ENCODE measurements at regions not wholly inside any gene's neighbourhood (a gene's known extent, or its start where the extent isn't known, plus 50 kb on each side); places are given as distances from the start of the nearest gene placed in this dataset.

GRCh38 chr14:100649173-100649519, 61.9 kb upstream of the BEGAIN start:
- Histone ChIP-seq H3K4me1 (ENCODE audit: control insufficient read depth, insufficient read depth, low read length) (no peaks in the 10 kb centered on the region), H3K4me3 (ENCODE audit: low read length) (no peak overlapping the region), H3K9me3 (ENCODE audit: control insufficient read depth, low read length) (no peaks in the 10 kb centered on the region), H3K27ac (ENCODE audit: low read length) (no peak overlapping the region), H3K27me3 (ENCODE audit: control insufficient read depth, insufficient read depth) (no peaks in the 10 kb centered on the region)
- intact Hi-C loops (cut with DNase I) = loop anchor here in 3 of 4 donors (5.0 to 10.0 kb wide), 3 partner anchors 264 to 978 kb away; no protein-coding TSS in a partner anchor
- DNase-seq (no peak), ATAC-seq (no peak)
- WGBS = 49% methylated on average over 1 of the region's 1 CpG

DNA sequence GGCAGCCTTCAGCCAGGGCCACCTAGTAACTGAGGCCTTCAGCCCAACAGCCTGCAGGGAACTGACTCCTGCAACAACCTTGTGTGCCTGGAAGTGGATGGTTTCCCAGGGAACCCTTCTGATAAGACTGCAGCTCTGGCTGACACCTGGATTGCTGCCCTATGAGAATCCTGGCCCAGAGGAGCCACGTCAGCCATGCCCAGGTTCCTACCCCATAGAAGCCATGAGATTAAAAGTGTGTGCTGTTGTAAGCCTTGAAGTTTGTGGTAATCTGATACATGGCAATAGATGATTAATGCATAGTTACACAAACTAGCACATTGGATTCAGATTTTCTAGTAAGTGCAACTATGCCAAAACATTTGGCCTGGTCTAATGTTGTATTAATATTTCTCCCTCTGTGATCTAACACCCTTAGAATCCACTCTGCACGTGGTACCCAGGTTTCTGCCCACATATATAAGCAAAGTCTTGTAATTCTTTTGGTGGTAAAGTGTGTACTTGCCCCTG, 64.8 kb upstream of the BEGAIN start:
- ATAC-seq (no peak), DNase-seq (no peak)
- H3K9me3 ChIP-seq (ENCODE audit: control insufficient read depth, low read length) = no peaks in the 10 kb centered on the region
- no peak overlapping the region for H3K4me3 ChIP-seq (ENCODE audit: low read length)
- H3K27ac ChIP-seq (ENCODE audit: low read length) = no peak overlapping the region
- no peaks in the 10 kb centered on the region for H3K4me1 ChIP-seq (ENCODE audit: control insufficient read depth, insufficient read depth, low read length)
- no peaks in the 10 kb centered on the region for H3K27me3 ChIP-seq (ENCODE audit: control insufficient read depth, insufficient read depth)
- 80% methylated on average over 2 of the region's 2 CpGs for WGBS
- intact Hi-C loops (cut with DNase I) = loop anchor here in 1 of 4 donors (5.0 kb wide), 1 partner anchor 270 kb away; no protein-coding TSS in a partner anchor

GRCh38 chr14:100652744-100653143, 65.5 kb upstream of the BEGAIN start:
- H3K27me3 ChIP-seq (ENCODE audit: control insufficient read depth, insufficient read depth) = no peaks in the 10 kb centered on the region
- DNase-seq = no peak

DNA sequence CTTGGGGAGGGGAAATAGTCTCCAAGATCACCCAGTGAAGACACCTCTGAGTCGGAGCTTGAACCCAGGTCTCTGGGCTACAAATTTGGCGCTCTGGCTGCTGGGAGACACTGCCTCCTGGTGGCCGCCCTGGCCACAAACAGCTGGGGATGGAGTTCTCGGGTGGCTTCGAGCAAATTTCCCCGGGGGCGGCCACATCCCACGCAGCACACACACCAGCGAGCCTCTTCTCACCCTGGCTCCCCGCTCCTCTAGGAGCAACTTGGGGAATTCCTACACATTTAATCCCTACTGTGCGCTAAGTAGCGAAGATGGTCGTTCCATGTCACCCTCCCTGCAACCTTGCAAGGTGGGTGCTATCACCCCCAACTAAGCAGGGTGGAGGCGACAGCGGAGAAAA, 66.2 kb upstream of the BEGAIN start:
- 65% methylated on average over 15 of the region's 15 CpGs for WGBS
- H3K4me3 ChIP-seq (ENCODE audit: low read length) = no peak overlapping the region
- H3K4me1 ChIP-seq (ENCODE audit: control insufficient read depth, insufficient read depth, low read length) = no peaks in the 10 kb centered on the region
- intact Hi-C loops (cut with DNase I) = loop anchor here in 1 of 4 donors (5.0 kb wide), 1 partner anchor 271 kb away; no protein-coding TSS in a partner anchor
- ATAC-seq (no peak), DNase-seq (no peak)
- H3K27ac ChIP-seq (ENCODE audit: low read length) = no peak overlapping the region
- no peaks in the 10 kb centered on the region for H3K27me3 ChIP-seq (ENCODE audit: control insufficient read depth, insufficient read depth)
- no peaks in the 10 kb centered on the region for H3K9me3 ChIP-seq (ENCODE audit: control insufficient read depth, low read length)

More at GRCh38 chr14:100652744-100653143, 65.5 kb upstream of the BEGAIN start:
- H3K4me1 ChIP-seq (ENCODE audit: control insufficient read depth, insufficient read depth, low read length) = no peaks in the 10 kb centered on the region
- no peak overlapping the region for H3K27ac ChIP-seq (ENCODE audit: low read length)
- intact Hi-C loops (cut with DNase I) = loop anchor here in 1 of 4 donors (5.0 kb wide), 1 partner anchor 270 kb away; no protein-coding TSS in a partner anchor
- H3K4me3 ChIP-seq (ENCODE audit: low read length) = no peak overlapping the region
- H3K9me3 ChIP-seq (ENCODE audit: control insufficient read depth, low read length) = no peaks in the 10 kb centered on the region
- 82% methylated on average over 8 of the region's 8 CpGs for WGBS
- no peak for ATAC-seq

- H3K27me3 ChIP-seq (ENCODE audit: control insufficient read depth, insufficient read depth) = no peaks in the 10 kb centered on the region
- ATAC-seq = no peak
These were observed 67.0 kb upstream of the BEGAIN start for GRCh38 chr14:100654025-100654813.

DNA sequence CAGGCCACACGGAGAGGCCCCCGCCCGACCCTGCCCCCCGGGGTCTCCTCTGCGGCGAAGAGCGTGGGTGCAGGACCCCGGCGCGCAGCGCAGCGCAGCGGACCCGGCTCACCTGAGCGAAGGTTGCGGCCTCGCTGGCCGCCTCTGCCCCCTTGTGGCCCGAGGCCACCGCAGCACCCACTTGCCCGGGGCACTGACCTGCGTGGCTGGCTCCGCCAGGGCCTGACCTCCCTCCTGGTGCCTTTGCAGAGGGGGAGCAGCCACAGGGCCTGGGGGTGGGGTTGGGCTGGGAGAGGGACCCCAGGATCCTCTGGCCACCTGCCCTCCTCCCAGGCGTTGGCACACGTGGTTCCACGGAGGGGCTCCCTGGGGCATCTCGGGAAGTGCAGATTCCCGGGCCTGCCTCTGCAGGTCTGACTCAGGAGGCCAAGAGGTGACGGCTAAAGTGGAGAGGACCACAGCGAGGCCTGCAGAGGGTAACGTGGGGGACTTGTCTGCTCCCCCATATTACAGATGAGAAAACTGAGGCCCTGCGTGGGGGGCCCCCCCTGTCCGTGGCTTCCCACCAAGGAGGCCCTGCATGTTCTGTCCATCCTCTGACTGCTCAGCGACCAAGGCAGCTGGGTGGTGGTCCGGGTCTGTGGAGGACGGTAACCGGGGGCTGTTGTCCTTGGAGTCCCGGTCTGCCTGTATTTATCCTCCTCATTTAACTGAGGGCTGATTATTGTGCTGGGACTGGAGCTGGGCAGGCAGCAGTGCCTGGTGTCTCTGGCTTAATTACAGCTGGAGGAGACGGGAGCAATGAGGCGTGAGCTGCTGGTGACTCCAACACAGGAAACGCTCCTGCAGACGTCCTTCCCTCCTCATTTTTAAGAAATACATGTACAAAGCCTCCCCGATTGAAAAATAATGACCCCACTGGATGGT, 67.9 kb upstream of the BEGAIN start:
- intact Hi-C loops (cut with DNase I) = loop anchor here in 1 of 4 donors (5.0 kb wide), 1 partner anchor 273 kb away; no protein-coding TSS in a partner anchor
- WGBS = 31% methylated on average over 43 of the region's 43 CpGs
- no peaks in the 10 kb centered on the region for H3K9me3 ChIP-seq (ENCODE audit: control insufficient read depth, low read length)
- H3K4me1 ChIP-seq (ENCODE audit: control insufficient read depth, insufficient read depth, low read length) = no peaks in the 10 kb centered on the region
- no peaks in the 10 kb centered on the region for H3K27me3 ChIP-seq (ENCODE audit: control insufficient read depth, insufficient read depth)
- H3K27ac ChIP-seq (ENCODE audit: low read length) = no peak overlapping the region
- no peak overlapping the region for H3K4me3 ChIP-seq (ENCODE audit: low read length)
- DNase-seq (no peak), ATAC-seq (peak; percentile 45 to 68)

More at GRCh38 chr14:100654025-100654813, 67.0 kb upstream of the BEGAIN start:
- 57% methylated on average over 21 of the region's 21 CpGs for WGBS
- Histone ChIP-seq H3K4me3 (ENCODE audit: low read length) (no peak overlapping the region), H3K9me3 (ENCODE audit: control insufficient read depth, low read length) (no peaks in the 10 kb centered on the region), H3K4me1 (ENCODE audit: control insufficient read depth, insufficient read depth, low read length) (no peaks in the 10 kb centered on the region), H3K27ac (ENCODE audit: low read length) (no peak overlapping the region)
- intact Hi-C loops (cut with DNase I) = loop anchor here in 1 of 4 donors (5.0 kb wide), 1 partner anchor 272 kb away; no protein-coding TSS in a partner anchor
- DNase-seq = no peak

- Histone ChIP-seq H3K27ac (ENCODE audit: low read length) (no peak overlapping the region), H3K27me3 (ENCODE audit: control insufficient read depth, insufficient read depth) (no peaks in the 10 kb centered on the region), H3K9me3 (ENCODE audit: control insufficient read depth, low read length) (no peaks in the 10 kb centered on the region), H3K4me1 (ENCODE audit: control insufficient read depth, insufficient read depth, low read length) (no peaks in the 10 kb centered on the region), H3K4me3 (ENCODE audit: low read length) (no peak overlapping the region)
- no peak for ATAC-seq
- intact Hi-C loops (cut with DNase I) = no loop called here
- no peak for DNase-seq
- WGBS = 93% methylated on average over 2 of the region's 2 CpGs
These were observed 68.5 kb upstream of the BEGAIN start for GRCh38 chr14:100655741-100656085.

GRCh38 chr14:100656996-100657395, 69.7 kb upstream of the DLK1 start:
- H3K4me3 ChIP-seq (ENCODE audit: low read length) = no peak overlapping the region

DNA sequence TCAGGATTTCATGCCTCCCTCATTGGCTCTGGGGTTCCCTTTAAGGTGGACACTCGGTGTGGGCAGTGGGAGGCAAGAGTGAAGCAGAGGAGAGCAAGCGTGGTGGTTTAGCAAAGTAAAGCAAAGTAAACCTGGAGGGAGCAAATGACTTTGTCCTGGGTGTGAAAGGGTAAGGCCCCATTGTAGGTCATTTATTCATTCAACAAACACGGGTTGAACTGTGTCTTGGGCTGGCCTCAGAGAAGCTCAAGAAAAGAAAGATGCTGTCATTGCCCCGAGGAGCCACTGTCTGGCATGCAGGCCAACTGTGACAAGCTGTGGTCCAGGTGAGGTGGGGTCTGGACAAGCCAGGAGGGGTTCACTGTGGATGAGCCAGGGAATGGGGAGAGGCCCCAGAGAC, 68.9 kb upstream of the DLK1 start:
- DNase-seq = no peak
- H3K9me3 ChIP-seq (ENCODE audit: control insufficient read depth, low read length) = no peaks in the 10 kb centered on the region
- H3K27ac ChIP-seq (ENCODE audit: low read length) = no peak overlapping the region
- WGBS = 78% methylated on average over 4 of the region's 4 CpGs
- H3K4me3 ChIP-seq (ENCODE audit: low read length) = no peak overlapping the region
- no peaks in the 10 kb centered on the region for H3K27me3 ChIP-seq (ENCODE audit: control insufficient read depth, insufficient read depth)
- intact Hi-C loops (cut with DNase I) = no loop called here
- ATAC-seq = no peak
- no peaks in the 10 kb centered on the region for H3K4me1 ChIP-seq (ENCODE audit: control insufficient read depth, insufficient read depth, low read length)

More at GRCh38 chr14:100656996-100657395, 69.7 kb upstream of the DLK1 start:
- ATAC-seq (no peak), DNase-seq (no peak)
- intact Hi-C loops (cut with DNase I) = no loop called here
- Histone ChIP-seq H3K27ac (ENCODE audit: low read length) (no peak overlapping the region), H3K27me3 (ENCODE audit: control insufficient read depth, insufficient read depth) (no peaks in the 10 kb centered on the region), H3K4me1 (ENCODE audit: control insufficient read depth, insufficient read depth, low read length) (no peaks in the 10 kb centered on the region), H3K9me3 (ENCODE audit: control insufficient read depth, low read length) (no peaks in the 10 kb centered on the region)
- 87% methylated on average over 15 of the region's 15 CpGs for WGBS

GRCh38 chr14:100658181-100658886, 68.4 kb upstream of the DLK1 start:
- intact Hi-C loops (cut with DNase I) = no loop called here
- Histone ChIP-seq H3K27ac (ENCODE audit: low read length) (no peak overlapping the region), H3K9me3 (ENCODE audit: control insufficient read depth, low read length) (no peaks in the 10 kb centered on the region), H3K4me3 (ENCODE audit: low read length) (no peak overlapping the region), H3K27me3 (ENCODE audit: control insufficient read depth, insufficient read depth) (no peaks in the 10 kb centered on the region), H3K4me1 (ENCODE audit: control insufficient read depth, insufficient read depth, low read length) (no peaks in the 10 kb centered on the region)
- ATAC-seq = no peak
- 59% methylated on average over 6 of the region's 6 CpGs for WGBS
- DNase-seq = no peak
